Keratinocyte (primary cell): ENCODE measurements at regions not wholly inside any gene's neighbourhood (a gene's known extent, or its start where the extent isn't known, plus 50 kb on each side); places are given as distances from the start of the nearest gene placed in this dataset.

Source experiments
- DNase-seq: peaks from one replicate; pipeline ENCODE4 v3.0.0-alpha.2; 2011; ENCODE audit warnings: low read depth, missing footprints, low spot score
- FAIRE-seq: peaks from 2 replicates; lab custom pipeline; 2011; peaks lifted over from hg19 to GRCh38; lab: Jason Lieb, UNC
- H2AFZ ChIP-seq: 2 replicates; pipeline ENCODE4 v1.6.0; 2012; ENCODE audit warnings: low read length, control low read depth, inconsistent platforms; ENCODE audit not compliant: control insufficient read depth
- H3K27ac ChIP-seq: 2 replicates; pipeline ENCODE4 v1.5.1; 2011; ENCODE audit warnings: low read length; ENCODE audit not compliant: control insufficient read depth, insufficient read depth
- H3K27me3 ChIP-seq: 3 replicates; pipeline ENCODE4 v1.6.0; 2011; ENCODE audit warnings: low read length; ENCODE audit not compliant: control insufficient read depth, insufficient read depth; ENCODE audit errors: extremely low read depth
- H3K36me3 ChIP-seq, 2 experiments: 2 replicates in 1 of 2; 3 replicates in 1 of 2; pipeline ENCODE4 v1.5.1; 2011; ENCODE audit warnings: low read length in 2 of 2, mild to moderate bottlenecking in 1 of 2; ENCODE audit not compliant: control insufficient read depth in 2 of 2, insufficient read depth in 2 of 2; ENCODE audit errors: extremely low read depth in 1 of 2
- H3K4me1 ChIP-seq: 3 replicates; pipeline ENCODE4 v1.5.1; 2011; ENCODE audit warnings: low read length; ENCODE audit not compliant: control insufficient read depth, insufficient read depth; ENCODE audit errors: extremely low read depth
- H3K4me2 ChIP-seq: 3 replicates; pipeline ENCODE4 v1.6.0; 2011; ENCODE audit warnings: low read depth, low read length; ENCODE audit not compliant: control insufficient read depth, insufficient read depth; ENCODE audit errors: extremely low read depth
- H3K4me3 ChIP-seq, 3 experiments: fragments of 200-600 bp in 1 of 3; sonication (generic) in 1 of 3; 2 replicates in 2 of 3; 3 replicates in 1 of 3; pipeline ENCODE4 v1.5.1; 2011 to 2016; ENCODE audit warnings: low read length in 3 of 3, mild to moderate bottlenecking in 3 of 3, control low read depth in 2 of 3, inconsistent platforms in 1 of 3, low read depth in 1 of 3, mixed read lengths in 1 of 3, mixed run types in 1 of 3, moderate library complexity in 1 of 3; ENCODE audit not compliant: control insufficient read depth in 2 of 3, insufficient read depth in 2 of 3; ENCODE audit errors: extremely low read depth in 1 of 3
- H3K79me2 ChIP-seq: 2 replicates; pipeline ENCODE4 v1.6.0; 2012; ENCODE audit warnings: low read length; ENCODE audit not compliant: control insufficient read depth, insufficient read depth
- H3K9ac ChIP-seq: 3 replicates; pipeline ENCODE4 v1.6.0; 2011; ENCODE audit warnings: low read length; ENCODE audit not compliant: control insufficient read depth, insufficient read depth; ENCODE audit errors: extremely low read depth
- H3K9me1 ChIP-seq: 3 replicates; pipeline ENCODE4 v1.6.0; 2011; ENCODE audit warnings: low read length; ENCODE audit not compliant: control insufficient read depth, insufficient read depth; ENCODE audit errors: extremely low read depth
- H3K9me3 ChIP-seq: 2 replicates; pipeline ENCODE4 v1.5.1; 2012; ENCODE audit warnings: low read depth, low read length; ENCODE audit not compliant: control insufficient read depth
- H4K20me1 ChIP-seq: 3 replicates; pipeline ENCODE4 v1.6.0; 2011; ENCODE audit warnings: low read length; ENCODE audit not compliant: control insufficient read depth, insufficient read depth; ENCODE audit errors: extremely low read depth
- EZH2 ChIP-seq: IDR thresholded peaks from one replicate; pipeline ENCODE4 v1.6.1; 2012; ENCODE audit warnings: inconsistent platforms, mild to moderate bottlenecking, low read length, moderate library complexity
- dilution Hi-C: fragments of 300-500 bp; cut with MboI; formaldehyde crosslinking; loops from one replicate; pipeline ENCODE4 v1.7.0; 2020; ENCODE audit warnings: low sequenced_read_pairs; ENCODE audit not compliant: extremely low pct_ligation_motif_present
- TF ChIP-seq, protein P1 (sequence below), 3 experiments: IDR thresholded peaks in 1 of 3; conservative IDR thresholded peaks in 1 of 3; optimal IDR thresholded peaks in 1 of 3; 2 replicates in 2 of 3; 3 replicates in 1 of 3; pipeline versions ENCODE3 to v1.5.1; 2011; ENCODE audit warnings: low read length in 3 of 3, mild to moderate bottlenecking in 3 of 3, moderate library complexity in 2 of 3, control low read depth in 1 of 3, inconsistent platforms in 1 of 3; ENCODE audit not compliant: insufficient read depth in 2 of 3; ENCODE audit errors: extremely low read depth in 1 of 3

DNA sequence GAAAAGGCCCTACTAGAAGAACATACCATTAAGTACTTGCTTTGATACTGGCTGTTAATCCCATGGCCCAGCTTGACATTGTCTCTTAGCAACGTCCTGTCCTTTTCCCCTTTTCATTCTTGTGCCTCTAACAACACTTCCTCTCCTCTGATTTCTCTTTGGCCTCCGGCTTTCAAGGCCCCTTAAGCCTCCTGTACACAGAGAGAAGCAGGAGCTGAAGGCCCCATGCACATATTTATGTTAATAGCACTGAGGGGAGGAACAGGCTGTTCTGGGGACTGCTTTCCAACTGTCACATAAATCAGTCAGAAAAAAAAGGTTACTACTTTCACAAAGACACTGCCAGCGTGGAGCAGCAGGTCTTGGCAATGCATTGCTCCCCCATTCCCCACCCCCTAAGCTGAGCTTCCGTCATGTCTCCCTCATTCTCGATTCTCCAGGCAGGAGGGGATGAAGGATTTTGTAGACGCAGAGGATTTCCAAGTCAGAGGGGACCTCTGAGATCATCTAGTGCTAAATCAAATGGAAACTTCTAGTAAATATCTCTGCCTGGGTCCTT is 257.4 kb upstream of the ADAMTS9 start:
- dilution Hi-C loops, result no loop called here
- Histone ChIP-seq H2AFZ (no peak overlapping the region), H3K4me2 (no peak overlapping the region), H3K27ac (no peak overlapping the region), H3K4me1 (no peaks in the 10 kb centered on the region), H4K20me1 (no peaks in the 10 kb centered on the region), H3K9ac (no peak overlapping the region), H3K9me3 (no peaks in the 10 kb centered on the region), H3K79me2 (no peaks in the 10 kb centered on the region), H3K9me1 (no peaks in the 10 kb centered on the region), H3K36me3 (no peaks in the 10 kb centered on the region), H3K27me3 (no peaks in the 10 kb centered on the region), H3K4me3 (no peak overlapping the region)
- FAIRE-seq (no peak), DNase-seq (no peak)
- no peak for TF ChIP-seq EZH2
- TF ChIP-seq, protein P1, sequence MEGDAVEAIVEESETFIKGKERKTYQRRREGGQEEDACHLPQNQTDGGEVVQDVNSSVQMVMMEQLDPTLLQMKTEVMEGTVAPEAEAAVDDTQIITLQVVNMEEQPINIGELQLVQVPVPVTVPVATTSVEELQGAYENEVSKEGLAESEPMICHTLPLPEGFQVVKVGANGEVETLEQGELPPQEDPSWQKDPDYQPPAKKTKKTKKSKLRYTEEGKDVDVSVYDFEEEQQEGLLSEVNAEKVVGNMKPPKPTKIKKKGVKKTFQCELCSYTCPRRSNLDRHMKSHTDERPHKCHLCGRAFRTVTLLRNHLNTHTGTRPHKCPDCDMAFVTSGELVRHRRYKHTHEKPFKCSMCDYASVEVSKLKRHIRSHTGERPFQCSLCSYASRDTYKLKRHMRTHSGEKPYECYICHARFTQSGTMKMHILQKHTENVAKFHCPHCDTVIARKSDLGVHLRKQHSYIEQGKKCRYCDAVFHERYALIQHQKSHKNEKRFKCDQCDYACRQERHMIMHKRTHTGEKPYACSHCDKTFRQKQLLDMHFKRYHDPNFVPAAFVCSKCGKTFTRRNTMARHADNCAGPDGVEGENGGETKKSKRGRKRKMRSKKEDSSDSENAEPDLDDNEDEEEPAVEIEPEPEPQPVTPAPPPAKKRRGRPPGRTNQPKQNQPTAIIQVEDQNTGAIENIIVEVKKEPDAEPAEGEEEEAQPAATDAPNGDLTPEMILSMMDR (optimal IDR thresholded peaks at IDR 0.05 in 1 of 3, IDR thresholded peaks at IDR 0.05 in 1 of 3, conservative IDR thresholded peaks at IDR 0.05 in 1 of 3; ENCODE audit: extremely low read depth in 1 of 3, insufficient read depth in 2 of 3, low read length in 3 of 3), result no peak

DNA sequence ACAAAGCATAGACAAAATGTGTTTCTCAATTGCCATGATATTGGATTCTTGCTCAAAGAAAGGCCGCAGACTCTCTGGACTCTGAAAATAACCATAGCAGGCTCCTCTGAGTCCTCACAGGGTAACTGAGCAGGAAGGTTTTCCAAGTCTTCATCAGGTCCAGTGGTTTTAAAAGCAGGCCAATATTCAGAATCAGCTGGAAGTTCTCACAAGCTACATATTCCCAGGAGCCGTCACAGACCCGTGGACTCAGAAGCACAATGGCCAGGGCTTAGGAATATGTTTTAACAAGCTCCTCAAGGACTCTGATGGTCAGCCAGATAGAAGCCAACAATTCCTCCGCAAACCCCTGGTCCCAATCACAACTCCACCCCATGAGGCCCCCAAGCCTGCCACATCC is 256.1 kb upstream of the ADAMTS9 start:
- Histone ChIP-seq H2AFZ (no peak overlapping the region), H3K4me2 (no peak overlapping the region), H3K9me3 (no peaks in the 10 kb centered on the region), H3K27ac (no peak overlapping the region), H3K27me3 (no peaks in the 10 kb centered on the region), H3K36me3 (no peaks in the 10 kb centered on the region), H4K20me1 (no peaks in the 10 kb centered on the region), H3K9ac (no peak overlapping the region), H3K4me1 (no peaks in the 10 kb centered on the region), H3K9me1 (no peaks in the 10 kb centered on the region), H3K79me2 (no peaks in the 10 kb centered on the region), H3K4me3 (no peak overlapping the region)
- dilution Hi-C loops, result no loop called here
- DNase-seq (no peak), FAIRE-seq (no peak)
- TF ChIP-seq, protein P1 (optimal IDR thresholded peaks at IDR 0.05 in 1 of 3, IDR thresholded peaks at IDR 0.05 in 1 of 3, conservative IDR thresholded peaks at IDR 0.05 in 1 of 3; ENCODE audit: extremely low read depth in 1 of 3, insufficient read depth in 2 of 3, low read length in 3 of 3), result no peak
- TF ChIP-seq EZH2, result no peak
